Activated T-helper 1 cell treated with Interleukin-2 at 50 U/mL for 16 hours (primary cell): ENCODE measurements at regions not wholly inside any gene's neighbourhood (a gene's known extent, or its start where the extent isn't known, plus 50 kb on each side); places are given as distances from the start of the nearest gene placed in this dataset.
"Not testable (repeated sequence)": the region's sequence is repeated elsewhere in the genome, so short reads cannot be mapped to it uniquely, and the experiment has no call there.

ENCODE experiments used
- DNase-seq: peaks from one replicate; pipeline ENCODE4 v3.0.0-alpha.2; 2020; ENCODE audit warnings: low read depth

- no peak for DNase-seq
These were observed 99.5 kb downstream of the FMR1NB start for GRCh38 chrX:148080593-148080992.

- no peak for DNase-seq
These were observed 103.5 kb downstream of the FMR1NB start for GRCh38 chrX:148084611-148085010.

GRCh38 chrX:148120151-148120550 is 139.0 kb downstream of the FMR1NB start:
- DNase-seq: no peak

- no peak for DNase-seq
These were observed 140.0 kb downstream of the FMR1NB start for GRCh38 chrX:148120999-148121623.

GRCh38 chrX:148128872-148129505 is 147.9 kb downstream of the FMR1NB start:
- DNase-seq: not testable (repeated sequence)

GRCh38 chrX:148133105-148133725 is 152.1 kb downstream of the FMR1NB start:
- DNase-seq: no peak

- no peak for DNase-seq
These were observed 153.4 kb downstream of the FMR1NB start for GRCh38 chrX:148134578-148134977.

GRCh38 chrX:148135738-148136137 is 154.6 kb downstream of the FMR1NB start:
- no peak for DNase-seq

GRCh38 chrX:148146121-148146520 is 165.0 kb downstream of the FMR1NB start:
- no peak for DNase-seq

GRCh38 chrX:148156986-148157385 is 175.8 kb downstream of the FMR1NB start:
- no peak for DNase-seq

- DNase-seq: no peak
These were observed 178.7 kb downstream of the FMR1NB start for GRCh38 chrX:148159796-148160195.

- no peak for DNase-seq
These were observed 180.6 kb downstream of the FMR1NB start for GRCh38 chrX:148161701-148162100.

GRCh38 chrX:148185631-148186030 is 204.5 kb downstream of the FMR1NB start:
- no peak for DNase-seq

- DNase-seq: no peak
These were observed 211.4 kb downstream of the FMR1NB start for GRCh38 chrX:148192547-148192946.

GRCh38 chrX:148193759-148194158 is 212.6 kb downstream of the FMR1NB start:
- no peak for DNase-seq

- no peak for DNase-seq
These were observed 222.4 kb downstream of the FMR1NB start for GRCh38 chrX:148203531-148203930.

- DNase-seq: no peak
These were observed 223.1 kb downstream of the FMR1NB start for GRCh38 chrX:148204195-148204594.

GRCh38 chrX:148214786-148215185 is 233.6 kb downstream of the FMR1NB start:
- no peak for DNase-seq

GRCh38 chrX:148215726-148216125 is 234.6 kb downstream of the FMR1NB start:
- no peak for DNase-seq

- DNase-seq: no peak
These were observed 242.2 kb downstream of the FMR1NB start for GRCh38 chrX:148223361-148223760.

- DNase-seq: no peak
These were observed 247.4 kb downstream of the FMR1NB start for GRCh38 chrX:148228521-148228920.

- DNase-seq: no peak
These were observed 248.7 kb downstream of the FMR1NB start for GRCh38 chrX:148229801-148230303.

GRCh38 chrX:148259990-148260389 is 240.4 kb upstream of the AFF2 start:
- DNase-seq: no peak
